ENCODE measurements at regions not wholly inside any gene's neighbourhood (a gene's known extent, or its start where the extent isn't known, plus 50 kb on each side); places are given as distances from the start of the nearest gene placed in this dataset.

GRCh38 chr22:48498526-48499331 is 1328.9 kb downstream of the BRD1 start:
- H4K20me1 ChIP-seq (ENCODE audit: insufficient read depth, low read length), result no peaks in the 10 kb centered on the region
- in situ Hi-C loops (cut with HindIII; ENCODE audit: extremely low pct_ligation_motif_present, low pct_unique_long_range_greater_than_20kb), result loop anchor here (10.0 to 25.0 kb wide), 2 partner anchors 874 to 1286 kb away; no protein-coding TSS in a partner anchor
- ATAC-seq (no peak), DNase-seq (ENCODE audit: low spot score) (no peak), FAIRE-seq (no peak)
- no peak overlapping the region for H3K4me3 ChIP-seq (replicated peaks in 1 of 3; ENCODE audit: insufficient read depth in 1 of 3, low read depth in 2 of 3, low read length in 3 of 3)
- H3K4me2 ChIP-seq (ENCODE audit: low read depth, low read length), result no peak overlapping the region
- POLR2A ChIA-PET, result no interaction called here
- no peaks in the 10 kb centered on the region for H3K36me3 ChIP-seq (replicated peaks in 1 of 2; ENCODE audit: control insufficient read depth in 1 of 2, insufficient read depth in 2 of 2, low read length in 2 of 2)
- H3K4me1 ChIP-seq (ENCODE audit: insufficient read depth, low read length), result no peaks in the 10 kb centered on the region
- BruUV-seq (replicated peaks), result no TSS peak
- no peak overlapping the region for H2AFZ ChIP-seq (ENCODE audit: low read length)
- no peaks in the 10 kb centered on the region for H3K9me3 ChIP-seq (ENCODE audit: low read length)
- intact Hi-C loops (cut with micrococcal nuclease; ENCODE audit: unreplicated experiment), result loop anchor here (10.0 kb wide), 1 partner anchor 1284 kb away; no protein-coding TSS in a partner anchor
- 36% methylated on average over 18 of the region's 26 CpGs for WGBS (ENCODE audit: low lambda C conversion rate)
- CTCF ChIA-PET (ENCODE audit: low intra/inter-chr PET ratio, low total read pairs), result no interaction called here
- no peak overlapping the region for H3K27ac ChIP-seq (ENCODE audit: extremely low read length, insufficient read depth, low read length)
- H3K9ac ChIP-seq (ENCODE audit: insufficient read depth, low read depth, low read length), result no peak overlapping the region
- peaks cover 12 to 64% of the 10 kb centered on the region in 2 experiments; a peak in 4 of 5 replicates for H3K27me3 ChIP-seq (ENCODE audit: control insufficient read depth in 1 of 2, insufficient read depth in 2 of 2, low read length in 2 of 2)
- no peaks in the 10 kb centered on the region for H3K79me2 ChIP-seq (ENCODE audit: insufficient read depth, low read length)
- TF ChIP-seq SMARCE1 (IDR thresholded peaks at IDR 0.05; ENCODE audit: borderline replicate concordance) (no peak), THYN1 (CRISPR knock-in tag; IDR thresholded peaks at IDR 0.05; ENCODE audit: borderline replicate concordance, low read depth) (no peak), EEA1 (CRISPR knock-in tag; IDR thresholded peaks at IDR 0.05; ENCODE audit: borderline replicate concordance) (no peak), MED1 (CRISPR knock-in tag; IDR thresholded peaks at IDR 0.05) (no peak), FUBP1 (CRISPR knock-in tag; IDR thresholded peaks at IDR 0.05; ENCODE audit: borderline replicate concordance) (no peak), KDM6A (CRISPR knock-in tag; IDR thresholded peaks at IDR 0.05; ENCODE audit: low read depth) (no peak), ZNF317 (CRISPR knock-in tag; IDR thresholded peaks at IDR 0.05) (no peak), ZNF205 (CRISPR knock-in tag; IDR thresholded peaks at IDR 0.05) (no peak), ZNF605 (CRISPR knock-in tag; IDR thresholded peaks at IDR 0.05) (no peak), RCOR2 (CRISPR knock-in tag; IDR thresholded peaks at IDR 0.05) (no peak), RXRA (CRISPR knock-in tag; IDR thresholded peaks at IDR 0.05) (no peak), PAX8 (CRISPR knock-in tag; IDR thresholded peaks at IDR 0.05; ENCODE audit: borderline replicate concordance) (no peak), THAP8 (CRISPR knock-in tag; IDR thresholded peaks at IDR 0.05; ENCODE audit: borderline replicate concordance) (no peak), PITX1 (CRISPR knock-in tag; IDR thresholded peaks at IDR 0.05) (no peak), SALL2 (CRISPR knock-in tag; IDR thresholded peaks at IDR 0.05) (no peak), NFYC (CRISPR knock-in tag; IDR thresholded peaks at IDR 0.05) (no peak)
- TF ChIP-seq, protein P1, sequence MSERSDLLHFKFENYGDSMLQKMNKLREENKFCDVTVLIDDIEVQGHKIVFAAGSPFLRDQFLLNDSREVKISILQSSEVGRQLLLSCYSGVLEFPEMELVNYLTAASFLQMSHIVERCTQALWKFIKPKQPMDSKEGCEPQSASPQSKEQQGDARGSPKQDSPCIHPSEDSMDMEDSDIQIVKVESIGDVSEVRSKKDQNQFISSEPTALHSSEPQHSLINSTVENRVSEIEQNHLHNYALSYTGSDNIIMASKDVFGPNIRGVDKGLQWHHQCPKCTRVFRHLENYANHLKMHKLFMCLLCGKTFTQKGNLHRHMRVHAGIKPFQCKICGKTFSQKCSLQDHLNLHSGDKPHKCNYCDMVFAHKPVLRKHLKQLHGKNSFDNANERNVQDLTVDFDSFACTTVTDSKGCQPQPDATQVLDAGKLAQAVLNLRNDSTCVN (CRISPR knock-in tag; IDR thresholded peaks at IDR 0.05; ENCODE audit: borderline replicate concordance), result no peak
- TF ChIP-seq, protein P2, sequence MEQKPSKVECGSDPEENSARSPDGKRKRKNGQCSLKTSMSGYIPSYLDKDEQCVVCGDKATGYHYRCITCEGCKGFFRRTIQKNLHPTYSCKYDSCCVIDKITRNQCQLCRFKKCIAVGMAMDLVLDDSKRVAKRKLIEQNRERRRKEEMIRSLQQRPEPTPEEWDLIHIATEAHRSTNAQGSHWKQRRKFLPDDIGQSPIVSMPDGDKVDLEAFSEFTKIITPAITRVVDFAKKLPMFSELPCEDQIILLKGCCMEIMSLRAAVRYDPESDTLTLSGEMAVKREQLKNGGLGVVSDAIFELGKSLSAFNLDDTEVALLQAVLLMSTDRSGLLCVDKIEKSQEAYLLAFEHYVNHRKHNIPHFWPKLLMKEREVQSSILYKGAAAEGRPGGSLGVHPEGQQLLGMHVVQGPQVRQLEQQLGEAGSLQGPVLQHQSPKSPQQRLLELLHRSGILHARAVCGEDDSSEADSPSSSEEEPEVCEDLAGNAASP (CRISPR knock-in tag; IDR thresholded peaks at IDR 0.05; ENCODE audit: borderline replicate concordance), result no peak
- TF ChIP-seq, protein P3, sequence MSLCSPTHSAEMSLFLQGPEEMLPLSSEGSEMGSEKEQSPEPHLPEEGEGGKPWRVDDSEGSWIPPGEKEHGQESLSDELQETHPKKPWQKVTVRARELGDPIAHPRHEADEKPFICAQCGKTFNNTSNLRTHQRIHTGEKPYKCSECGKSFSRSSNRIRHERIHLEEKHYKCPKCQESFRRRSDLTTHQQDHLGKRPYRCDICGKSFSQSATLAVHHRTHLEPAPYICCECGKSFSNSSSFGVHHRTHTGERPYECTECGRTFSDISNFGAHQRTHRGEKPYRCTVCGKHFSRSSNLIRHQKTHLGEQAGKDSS (CRISPR knock-in tag; IDR thresholded peaks at IDR 0.05; ENCODE audit: borderline replicate concordance, low read depth), result no peak

All from HepG2 (cell line).